ENCODE measurements at regions not wholly inside any gene's neighbourhood (a gene's known extent, or its start where the extent isn't known, plus 50 kb on each side); places are given as distances from the start of the nearest gene placed in this dataset.

DNA sequence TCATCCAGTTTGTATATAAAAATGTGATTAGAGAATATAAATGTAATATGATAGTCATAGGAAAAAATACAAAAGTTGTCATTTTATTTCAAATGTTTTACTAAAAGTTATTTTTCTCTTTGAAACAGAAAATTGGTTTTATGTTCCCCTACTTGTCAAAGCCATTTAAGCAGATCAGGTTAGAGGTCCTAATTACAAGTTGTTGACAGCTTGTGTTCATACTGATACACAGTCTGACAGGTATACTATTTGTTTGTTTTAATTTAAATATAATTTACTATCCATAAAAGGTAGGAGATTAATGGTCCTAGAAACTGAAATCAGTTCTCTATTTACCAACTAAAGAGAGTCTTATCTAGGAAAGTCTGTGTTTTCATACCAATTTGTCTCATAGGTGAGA is 250.4 kb upstream of the TMEM161B start:
- CTCF ChIA-PET: no interaction called here
- TF ChIP-seq, protein P1, sequence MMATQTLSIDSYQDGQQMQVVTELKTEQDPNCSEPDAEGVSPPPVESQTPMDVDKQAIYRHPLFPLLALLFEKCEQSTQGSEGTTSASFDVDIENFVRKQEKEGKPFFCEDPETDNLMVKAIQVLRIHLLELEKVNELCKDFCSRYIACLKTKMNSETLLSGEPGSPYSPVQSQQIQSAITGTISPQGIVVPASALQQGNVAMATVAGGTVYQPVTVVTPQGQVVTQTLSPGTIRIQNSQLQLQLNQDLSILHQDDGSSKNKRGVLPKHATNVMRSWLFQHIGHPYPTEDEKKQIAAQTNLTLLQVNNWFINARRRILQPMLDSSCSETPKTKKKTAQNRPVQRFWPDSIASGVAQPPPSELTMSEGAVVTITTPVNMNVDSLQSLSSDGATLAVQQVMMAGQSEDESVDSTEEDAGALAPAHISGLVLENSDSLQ (IDR thresholded peaks at IDR 0.05): peak; percentile 87
- TF ChIP-seq CTBP1 (IDR thresholded peaks at IDR 0.05; ENCODE audit: borderline replicate concordance): no peak
- POLR2A ChIA-PET: interaction anchor here (4.0 kb wide), 1 partner anchor 156 kb away, joined by 20 read pairs; no protein-coding TSS in a partner anchor
- no peak for DNase-seq (ENCODE audit: extremely low spot score)

DNA sequence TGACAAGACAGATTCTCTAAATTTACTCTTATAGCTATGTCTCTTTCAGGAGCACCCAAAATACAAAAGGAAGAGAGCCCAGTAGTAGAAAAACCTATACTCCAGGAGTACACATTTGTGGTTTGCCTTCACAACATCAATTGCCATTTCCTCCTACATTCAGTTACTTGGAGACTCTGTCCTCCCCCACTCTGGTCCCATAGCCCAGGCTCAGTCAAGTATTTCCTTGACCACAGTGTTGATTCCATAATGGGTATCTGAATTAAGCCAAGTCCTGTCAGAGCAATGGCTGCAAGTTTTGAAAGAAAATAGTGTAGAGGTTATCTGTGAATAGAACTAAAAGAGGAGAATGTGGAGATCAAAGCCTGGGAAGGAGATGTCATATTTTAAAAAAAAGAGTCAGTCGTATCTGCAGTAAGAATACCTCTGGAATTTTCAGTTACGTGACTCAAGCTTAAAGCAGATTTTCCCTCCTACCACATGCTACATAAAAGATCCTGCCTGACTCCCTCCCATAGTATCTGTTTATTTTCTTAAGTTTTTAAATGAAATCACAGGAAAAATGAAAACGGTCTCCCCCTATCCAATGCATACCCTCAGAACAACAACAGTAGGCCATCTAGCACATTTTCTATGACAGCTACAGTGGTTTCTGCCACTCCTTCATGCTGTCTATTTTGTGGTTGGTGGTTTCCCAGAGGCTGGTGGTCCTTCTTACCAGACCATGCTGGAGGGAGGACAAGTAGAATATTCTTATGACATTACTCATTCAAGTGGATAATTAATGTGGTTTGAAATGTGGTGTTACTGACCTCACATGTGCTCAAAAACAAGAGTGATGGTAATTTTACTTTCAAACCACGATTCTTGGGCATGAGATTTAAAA is 249.7 kb upstream of the TMEM161B start:
- no peak for DNase-seq (ENCODE audit: extremely low spot score)
- TF ChIP-seq TARDBP (IDR thresholded peaks at IDR 0.05) (no peak), ELF4 (IDR thresholded peaks at IDR 0.05) (no peak), HDGF (IDR thresholded peaks at IDR 0.05; ENCODE audit: borderline replicate concordance) (no peak), FOXK2 (IDR thresholded peaks at IDR 0.05) (no peak), FOXA1 (IDR thresholded peaks at IDR 0.05) (no peak), CTBP1 (IDR thresholded peaks at IDR 0.05; ENCODE audit: borderline replicate concordance) (no peak), ZNF384 (IDR thresholded peaks at IDR 0.05) (no peak), FOXM1 (IDR thresholded peaks at IDR 0.05; ENCODE audit: borderline replicate concordance) (no peak), NFRKB (IDR thresholded peaks at IDR 0.05) (no peak), L3MBTL2 (conservative IDR thresholded peaks at IDR 0.05) (no peak), ARNT (IDR thresholded peaks at IDR 0.05) (no peak), BHLHE40 (IDR thresholded peaks at IDR 0.05; ENCODE audit: borderline replicate concordance) (no peak), SP1 (IDR thresholded peaks at IDR 0.05) (no peak), LEF1 (IDR thresholded peaks at IDR 0.05; ENCODE audit: borderline replicate concordance) (no peak), SUZ12 (IDR thresholded peaks at IDR 0.05) (no peak)
- TF ChIP-seq, protein P1 (IDR thresholded peaks at IDR 0.05): no peak
- ChIA-PET CTCF (interaction anchor here (1.2 kb wide), 1 partner anchor 157 kb away, joined by 3 read pairs; no protein-coding TSS in a partner anchor), POLR2A (interaction anchor here (1.2 to 4.0 kb wide), 2 partner anchors 142 to 157 kb away, joined by 4 to 20 read pairs; no protein-coding TSS in a partner anchor)

DNA sequence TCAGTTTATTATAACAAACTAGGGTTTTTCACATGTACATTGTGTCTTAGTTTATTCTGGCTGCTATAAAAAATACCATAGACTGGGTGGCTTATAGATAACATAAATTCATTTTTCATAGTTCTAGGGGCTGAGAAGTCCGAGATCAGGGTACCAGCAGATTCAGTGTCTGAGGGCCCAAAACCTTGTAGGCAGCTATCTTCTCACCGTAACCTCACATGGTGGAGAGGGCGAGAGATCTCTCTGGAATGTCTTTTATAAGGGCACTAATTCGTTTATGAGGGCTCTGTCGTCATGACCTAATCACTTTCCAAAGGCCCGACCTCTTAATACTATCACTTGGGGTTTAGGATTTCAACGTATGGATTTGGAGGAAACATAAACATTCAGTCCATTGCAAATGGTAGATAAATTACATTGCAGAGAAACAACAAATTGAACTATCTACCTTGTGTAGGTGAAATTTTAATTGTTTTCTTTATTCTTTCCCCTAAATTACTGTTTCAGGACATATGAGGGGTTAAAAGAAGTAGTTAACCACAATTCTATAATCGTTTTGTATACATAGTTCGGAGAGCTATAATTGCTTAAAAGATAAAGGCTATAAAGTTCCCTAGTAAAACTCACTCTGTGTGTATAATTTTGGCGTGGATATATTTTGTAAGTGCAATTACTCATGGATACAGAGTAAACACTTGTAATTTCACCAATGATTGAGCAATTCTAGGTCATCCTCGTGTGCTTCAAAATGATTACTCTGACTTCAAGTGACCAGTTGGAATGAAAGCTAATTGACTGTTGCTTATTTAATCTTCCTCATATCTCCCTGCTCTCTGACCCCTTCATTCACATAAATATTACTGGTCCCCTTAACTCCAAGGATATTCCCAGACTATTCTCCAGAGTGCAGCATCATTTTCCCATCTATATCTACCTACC is 247.5 kb upstream of the TMEM161B start:
- TF ChIP-seq FOXK2 (IDR thresholded peaks at IDR 0.05) (no peak), TARDBP (IDR thresholded peaks at IDR 0.05) (peak; percentile 31; the same call in 1 of the 2 replicates), NFRKB (IDR thresholded peaks at IDR 0.05) (no peak), L3MBTL2 (conservative IDR thresholded peaks at IDR 0.05) (no peak; the same call in 1 of the 2 replicates), FOXA1 (IDR thresholded peaks at IDR 0.05) (peak; percentile 91), LEF1 (IDR thresholded peaks at IDR 0.05; ENCODE audit: borderline replicate concordance) (no peak), BHLHE40 (IDR thresholded peaks at IDR 0.05; ENCODE audit: borderline replicate concordance) (no peak), HDGF (IDR thresholded peaks at IDR 0.05; ENCODE audit: borderline replicate concordance) (no peak), CTBP1 (IDR thresholded peaks at IDR 0.05; ENCODE audit: borderline replicate concordance) (peak; percentile 93), SP1 (IDR thresholded peaks at IDR 0.05) (no peak), ARNT (IDR thresholded peaks at IDR 0.05) (peak; percentile 61), ZNF384 (IDR thresholded peaks at IDR 0.05) (no peak), ELF4 (IDR thresholded peaks at IDR 0.05) (no peak), FOXM1 (IDR thresholded peaks at IDR 0.05; ENCODE audit: borderline replicate concordance) (no peak), SUZ12 (IDR thresholded peaks at IDR 0.05) (no peak)
- TF ChIP-seq, protein P1 (IDR thresholded peaks at IDR 0.05): peak; percentile 86
- POLR2A ChIA-PET: interaction anchor here (0.8 to 4.0 kb wide), 4 partner anchors 9 to 159 kb away, joined by 3 to 20 read pairs (median 4); no protein-coding TSS in a partner anchor
- CTCF ChIA-PET: interaction anchor here (1.2 kb wide), 1 partner anchor 210 kb away, joined by 3 read pairs; no protein-coding TSS in a partner anchor
- DNase-seq (ENCODE audit: extremely low spot score): peak; percentile 37

DNA sequence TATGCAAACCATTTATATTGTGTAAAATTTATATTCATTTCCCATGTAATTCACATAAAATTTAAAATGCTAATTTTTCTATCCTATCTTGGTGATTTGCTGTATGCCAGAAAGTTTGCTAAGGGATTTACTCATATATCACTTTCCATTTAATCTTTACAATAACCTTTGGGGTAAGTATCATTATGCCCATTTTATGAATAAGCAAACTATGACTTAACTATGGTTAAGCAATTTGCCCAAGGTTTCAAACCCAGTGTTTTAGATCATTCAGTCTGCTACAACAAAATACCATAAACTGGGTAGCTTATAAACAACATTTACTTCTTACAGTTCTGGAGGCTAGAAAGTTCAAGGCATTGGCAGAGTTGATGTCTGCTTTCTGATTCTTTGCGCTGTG is 246.4 kb upstream of the TMEM161B start:
- no peak for DNase-seq (ENCODE audit: extremely low spot score)
- ChIA-PET CTCF (interaction anchor here (1.1 kb wide), 1 partner anchor 12 kb away, joined by 3 read pairs; no protein-coding TSS in a partner anchor), POLR2A (interaction anchor here (0.6 to 4.0 kb wide), 3 partner anchors 151 to 376 kb away, joined by 4 to 20 read pairs (median 4); no protein-coding TSS in a partner anchor)
- TF ChIP-seq FOXA1 (IDR thresholded peaks at IDR 0.05) (no peak), ZNF384 (IDR thresholded peaks at IDR 0.05) (no peak)

DNA sequence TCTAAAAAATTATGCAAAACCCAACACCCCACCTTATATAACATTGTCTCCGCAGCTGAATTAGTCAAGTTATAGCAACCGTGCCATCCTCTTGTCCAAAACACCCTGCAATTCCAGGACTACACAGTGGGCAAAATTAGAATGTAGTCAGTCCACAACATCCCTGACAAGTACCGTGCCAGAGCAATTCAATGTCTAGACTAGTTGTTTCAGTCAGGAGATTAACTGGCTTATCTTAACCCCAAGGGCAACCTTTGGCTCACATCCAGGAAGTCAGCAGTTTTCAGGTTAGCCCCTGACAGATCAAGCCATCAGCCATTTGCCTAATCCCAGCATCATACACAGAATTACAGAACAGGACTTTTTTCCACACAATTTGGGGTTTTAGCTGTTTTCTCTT is 240.8 kb upstream of the TMEM161B start:
- DNase-seq (ENCODE audit: extremely low spot score): peak; percentile 14
- TF ChIP-seq, protein P1 (IDR thresholded peaks at IDR 0.05): no peak
- TF ChIP-seq TARDBP (IDR thresholded peaks at IDR 0.05) (no peak), FOXK2 (IDR thresholded peaks at IDR 0.05) (no peak), L3MBTL2 (conservative IDR thresholded peaks at IDR 0.05) (no peak), SUZ12 (IDR thresholded peaks at IDR 0.05) (no peak), CTBP1 (IDR thresholded peaks at IDR 0.05; ENCODE audit: borderline replicate concordance) (no peak), HDGF (IDR thresholded peaks at IDR 0.05; ENCODE audit: borderline replicate concordance) (no peak), SP1 (IDR thresholded peaks at IDR 0.05) (no peak), LEF1 (IDR thresholded peaks at IDR 0.05; ENCODE audit: borderline replicate concordance) (no peak), ZNF384 (IDR thresholded peaks at IDR 0.05) (no peak), FOXM1 (IDR thresholded peaks at IDR 0.05; ENCODE audit: borderline replicate concordance) (no peak)
- ChIA-PET POLR2A (interaction anchor here (1.1 kb wide), 1 partner anchor 240 kb away, joined by 3 read pairs; no protein-coding TSS in a partner anchor), CTCF (no interaction called here)

Measured in HEK293T (cell line).